ENCODE measurements at regions not wholly inside any gene's neighbourhood (a gene's known extent, or its start where the extent isn't known, plus 50 kb on each side); places are given as distances from the start of the nearest gene placed in this dataset.

DNA sequence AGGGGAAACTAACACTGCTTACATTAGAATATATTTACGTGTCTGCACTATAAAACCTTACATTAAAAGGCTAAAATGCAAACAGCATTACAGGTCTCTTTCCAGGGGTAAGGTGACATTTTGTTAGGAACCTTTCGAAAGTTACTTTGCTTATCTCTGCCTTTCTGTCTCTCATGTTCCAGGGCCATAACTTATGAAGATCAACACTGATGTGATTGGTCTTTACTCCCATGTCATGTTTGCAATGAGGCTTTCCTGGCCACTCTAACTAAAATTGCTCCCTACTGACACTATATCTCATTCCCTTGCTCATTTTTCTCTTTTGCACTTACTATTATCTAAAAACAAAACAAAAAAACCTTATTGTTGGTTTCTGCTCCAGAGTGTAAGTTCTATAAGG is 119.0 kb downstream of the JRKL start:
- Histone ChIP-seq H3K27me3 (replicated peaks; ENCODE audit: insufficient read depth, low read depth, low read length, poor library complexity) (peaks cover 18% of the 10 kb centered on the region), H3K27ac (ENCODE audit: low read depth, low read length, poor library complexity, severe bottlenecking) (no peak overlapping the region), H3K36me3 (ENCODE audit: insufficient read depth, low read length, poor library complexity, severe bottlenecking) (no peaks in the 10 kb centered on the region), H3K4me1 (ENCODE audit: insufficient read depth, low read length, poor library complexity, severe bottlenecking) (no peaks in the 10 kb centered on the region), H3K9me3 (ENCODE audit: low read depth, low read length, poor library complexity, severe bottlenecking) (no peaks in the 10 kb centered on the region), H3K4me3 (ENCODE audit: low read depth, low read length, poor library complexity, severe bottlenecking) (no peak overlapping the region)
- TF ChIP-seq EZH2 (IDR thresholded peaks at IDR 0.05; ENCODE audit: borderline replicate concordance, low read depth, low read length, poor library complexity, severe bottlenecking), result no peak
- TF ChIP-seq, protein P1, sequence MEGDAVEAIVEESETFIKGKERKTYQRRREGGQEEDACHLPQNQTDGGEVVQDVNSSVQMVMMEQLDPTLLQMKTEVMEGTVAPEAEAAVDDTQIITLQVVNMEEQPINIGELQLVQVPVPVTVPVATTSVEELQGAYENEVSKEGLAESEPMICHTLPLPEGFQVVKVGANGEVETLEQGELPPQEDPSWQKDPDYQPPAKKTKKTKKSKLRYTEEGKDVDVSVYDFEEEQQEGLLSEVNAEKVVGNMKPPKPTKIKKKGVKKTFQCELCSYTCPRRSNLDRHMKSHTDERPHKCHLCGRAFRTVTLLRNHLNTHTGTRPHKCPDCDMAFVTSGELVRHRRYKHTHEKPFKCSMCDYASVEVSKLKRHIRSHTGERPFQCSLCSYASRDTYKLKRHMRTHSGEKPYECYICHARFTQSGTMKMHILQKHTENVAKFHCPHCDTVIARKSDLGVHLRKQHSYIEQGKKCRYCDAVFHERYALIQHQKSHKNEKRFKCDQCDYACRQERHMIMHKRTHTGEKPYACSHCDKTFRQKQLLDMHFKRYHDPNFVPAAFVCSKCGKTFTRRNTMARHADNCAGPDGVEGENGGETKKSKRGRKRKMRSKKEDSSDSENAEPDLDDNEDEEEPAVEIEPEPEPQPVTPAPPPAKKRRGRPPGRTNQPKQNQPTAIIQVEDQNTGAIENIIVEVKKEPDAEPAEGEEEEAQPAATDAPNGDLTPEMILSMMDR (conservative IDR thresholded peaks at IDR 0.05; ENCODE audit: low read depth, low read length), result no peak
- DNase-seq (ENCODE audit: low spot score), result no peak
- no TSS peak for BruUV-seq (replicated peaks)
- intact Hi-C loops (cut with micrococcal nuclease; ENCODE audit: unreplicated experiment), result no loop called here
- ChIA-PET CTCF (no interaction called here), POLR2A (ENCODE audit: low non-redundant PET) (no interaction called here)

- intact Hi-C loops (cut with micrococcal nuclease; ENCODE audit: unreplicated experiment), result loop anchor here (10.0 kb wide), 1 partner anchor 274 kb away; no protein-coding TSS in a partner anchor
- Histone ChIP-seq H3K4me1 (ENCODE audit: insufficient read depth, low read length, poor library complexity, severe bottlenecking) (no peaks in the 10 kb centered on the region), H3K9me3 (ENCODE audit: low read depth, low read length, poor library complexity, severe bottlenecking) (no peaks in the 10 kb centered on the region), H3K27ac (ENCODE audit: low read depth, low read length, poor library complexity, severe bottlenecking) (no peak overlapping the region), H3K4me3 (ENCODE audit: low read depth, low read length, poor library complexity, severe bottlenecking) (no peak overlapping the region), H3K27me3 (replicated peaks; ENCODE audit: insufficient read depth, low read depth, low read length, poor library complexity) (no peaks in the 10 kb centered on the region), H3K36me3 (ENCODE audit: insufficient read depth, low read length, poor library complexity, severe bottlenecking) (no peaks in the 10 kb centered on the region)
- TF ChIP-seq, protein P1 (conservative IDR thresholded peaks at IDR 0.05; ENCODE audit: low read depth, low read length), result no peak
- TF ChIP-seq EZH2 (IDR thresholded peaks at IDR 0.05; ENCODE audit: borderline replicate concordance, low read depth, low read length, poor library complexity, severe bottlenecking), result no peak
- POLR2A ChIA-PET (ENCODE audit: low non-redundant PET), result no interaction called here
- no TSS peak for BruUV-seq (replicated peaks)
- CTCF ChIA-PET, result no interaction called here
- DNase-seq (ENCODE audit: low spot score), result no peak
Observed at GRCh38 chr11:96520939-96521338, 131.1 kb downstream of the JRKL start.

DNA sequence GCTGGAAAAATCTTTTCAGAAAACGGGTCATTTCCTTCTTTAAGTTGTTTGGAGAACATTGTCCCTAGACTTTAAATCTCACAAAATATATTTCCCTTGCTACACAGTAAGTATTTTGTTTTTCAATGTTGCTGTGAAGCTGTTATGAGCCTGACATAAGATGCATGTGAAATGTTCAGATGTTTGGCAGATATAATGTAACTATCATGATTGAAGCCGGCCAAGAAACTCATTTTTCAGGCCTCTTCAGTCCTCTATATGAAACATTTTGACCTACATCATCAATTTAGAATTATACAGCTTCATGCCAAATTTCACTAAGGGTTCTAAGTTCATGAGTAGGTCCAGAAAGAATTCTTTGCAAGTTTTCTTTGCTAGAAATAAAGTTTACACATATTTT is 133.8 kb downstream of the JRKL start:
- intact Hi-C loops (cut with micrococcal nuclease; ENCODE audit: unreplicated experiment), result loop anchor here (10.0 kb wide), 1 partner anchor 271 kb away; no protein-coding TSS in a partner anchor
- no peak for TF ChIP-seq EZH2 (IDR thresholded peaks at IDR 0.05; ENCODE audit: borderline replicate concordance, low read depth, low read length, poor library complexity, severe bottlenecking)
- TF ChIP-seq, protein P1 (conservative IDR thresholded peaks at IDR 0.05; ENCODE audit: low read depth, low read length), result no peak
- no TSS peak for BruUV-seq (replicated peaks)

More for the DNA sequence above, 133.8 kb downstream of the JRKL start:
- Histone ChIP-seq H3K27ac (ENCODE audit: low read depth, low read length, poor library complexity, severe bottlenecking) (no peak overlapping the region), H3K9me3 (ENCODE audit: low read depth, low read length, poor library complexity, severe bottlenecking) (no peaks in the 10 kb centered on the region), H3K4me3 (ENCODE audit: low read depth, low read length, poor library complexity, severe bottlenecking) (no peak overlapping the region), H3K36me3 (ENCODE audit: insufficient read depth, low read length, poor library complexity, severe bottlenecking) (no peaks in the 10 kb centered on the region), H3K4me1 (ENCODE audit: insufficient read depth, low read length, poor library complexity, severe bottlenecking) (no peaks in the 10 kb centered on the region), H3K27me3 (replicated peaks; ENCODE audit: insufficient read depth, low read depth, low read length, poor library complexity) (no peaks in the 10 kb centered on the region)
- ChIA-PET POLR2A (ENCODE audit: low non-redundant PET) (no interaction called here), CTCF (no interaction called here)
- DNase-seq (ENCODE audit: low spot score), result no peak

Measured in A673 (cell line).